ENCODE measurements at regions not wholly inside any gene's neighbourhood (a gene's known extent, or its start where the extent isn't known, plus 50 kb on each side); places are given as distances from the start of the nearest gene placed in this dataset.

DNA sequence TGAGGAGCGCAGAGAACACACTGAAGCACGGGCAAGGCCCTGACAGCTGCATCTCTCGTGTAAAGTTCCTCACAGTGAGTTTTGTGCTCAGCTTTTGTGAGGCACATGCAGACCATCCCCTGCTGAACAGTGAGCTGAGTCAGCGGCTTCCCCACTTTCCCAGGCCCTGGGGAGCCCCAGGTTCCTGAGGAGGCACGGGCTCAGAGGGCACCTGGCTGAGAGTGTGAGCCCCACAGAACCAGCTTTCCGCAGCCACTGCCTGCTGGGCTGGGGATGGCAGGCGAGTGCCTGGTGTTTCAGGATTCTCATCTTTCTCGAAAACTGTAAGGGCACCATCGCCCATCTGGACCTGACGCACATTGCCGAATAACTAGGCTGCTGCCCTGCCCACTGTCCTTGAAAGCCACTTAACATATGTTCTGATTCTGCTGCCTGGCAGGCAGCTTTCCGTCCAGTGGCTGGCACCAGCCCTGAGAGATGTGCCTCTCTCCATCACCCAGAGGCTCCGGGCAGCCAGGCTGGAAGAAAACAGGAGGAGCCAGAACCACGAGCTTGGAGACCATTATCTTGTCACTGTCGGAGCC lies 266.7 kb upstream of the FOXF1 start:
- TF ChIP-seq POLR2A (IDR thresholded peaks at IDR 0.05), result no peak
- TF ChIP-seq, protein P1, sequence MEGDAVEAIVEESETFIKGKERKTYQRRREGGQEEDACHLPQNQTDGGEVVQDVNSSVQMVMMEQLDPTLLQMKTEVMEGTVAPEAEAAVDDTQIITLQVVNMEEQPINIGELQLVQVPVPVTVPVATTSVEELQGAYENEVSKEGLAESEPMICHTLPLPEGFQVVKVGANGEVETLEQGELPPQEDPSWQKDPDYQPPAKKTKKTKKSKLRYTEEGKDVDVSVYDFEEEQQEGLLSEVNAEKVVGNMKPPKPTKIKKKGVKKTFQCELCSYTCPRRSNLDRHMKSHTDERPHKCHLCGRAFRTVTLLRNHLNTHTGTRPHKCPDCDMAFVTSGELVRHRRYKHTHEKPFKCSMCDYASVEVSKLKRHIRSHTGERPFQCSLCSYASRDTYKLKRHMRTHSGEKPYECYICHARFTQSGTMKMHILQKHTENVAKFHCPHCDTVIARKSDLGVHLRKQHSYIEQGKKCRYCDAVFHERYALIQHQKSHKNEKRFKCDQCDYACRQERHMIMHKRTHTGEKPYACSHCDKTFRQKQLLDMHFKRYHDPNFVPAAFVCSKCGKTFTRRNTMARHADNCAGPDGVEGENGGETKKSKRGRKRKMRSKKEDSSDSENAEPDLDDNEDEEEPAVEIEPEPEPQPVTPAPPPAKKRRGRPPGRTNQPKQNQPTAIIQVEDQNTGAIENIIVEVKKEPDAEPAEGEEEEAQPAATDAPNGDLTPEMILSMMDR (IDR thresholded peaks at IDR 0.05), result no peak
- 74 to 80% methylated on average over 14 of the region's 15 CpGs for WGBS, 2 donors
- DNase-seq (ENCODE audit: low spot score in 2 of 2), result peak in 1 of 2 donors; percentile 40
- intact Hi-C loops (cut with DNase I; ENCODE audit: low total_unique reads), result no loop called here
- H3K4me3 ChIP-seq (ENCODE audit: low read depth, poor library complexity, severe bottlenecking), result no peak overlapping the region

DNA sequence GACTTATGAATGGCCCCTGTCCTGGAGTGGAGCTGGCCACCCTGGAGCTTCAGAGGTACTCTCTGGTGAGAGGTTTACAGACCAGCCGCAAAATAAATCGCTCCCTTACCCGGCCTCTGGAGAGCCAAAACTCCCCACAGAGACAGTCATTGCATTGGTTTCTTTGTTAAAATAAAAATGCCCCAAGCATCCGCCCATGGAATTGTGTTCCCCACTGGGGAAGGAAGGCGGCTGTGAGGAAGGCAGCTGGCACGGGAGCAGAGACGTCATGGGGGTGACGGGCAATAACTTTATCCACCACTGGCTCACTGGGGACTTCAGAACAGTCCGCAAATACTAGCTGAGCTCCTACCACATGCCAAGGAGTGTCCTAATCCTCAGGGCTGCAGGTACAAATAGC lies 266.2 kb upstream of the FOXF1 start:
- intact Hi-C loops (cut with DNase I; ENCODE audit: low total_unique reads), result no loop called here
- no peak overlapping the region for H3K4me3 ChIP-seq (ENCODE audit: low read depth, poor library complexity, severe bottlenecking)
- DNase-seq (ENCODE audit: low spot score in 2 of 2), result peak; percentile 1 to 50
- TF ChIP-seq, protein P1 (IDR thresholded peaks at IDR 0.05), result no peak
- TF ChIP-seq POLR2A (IDR thresholded peaks at IDR 0.05), result no peak
- WGBS, 2 donors, result 54 to 71% methylated on average over 9 of the region's 9 CpGs

DNA sequence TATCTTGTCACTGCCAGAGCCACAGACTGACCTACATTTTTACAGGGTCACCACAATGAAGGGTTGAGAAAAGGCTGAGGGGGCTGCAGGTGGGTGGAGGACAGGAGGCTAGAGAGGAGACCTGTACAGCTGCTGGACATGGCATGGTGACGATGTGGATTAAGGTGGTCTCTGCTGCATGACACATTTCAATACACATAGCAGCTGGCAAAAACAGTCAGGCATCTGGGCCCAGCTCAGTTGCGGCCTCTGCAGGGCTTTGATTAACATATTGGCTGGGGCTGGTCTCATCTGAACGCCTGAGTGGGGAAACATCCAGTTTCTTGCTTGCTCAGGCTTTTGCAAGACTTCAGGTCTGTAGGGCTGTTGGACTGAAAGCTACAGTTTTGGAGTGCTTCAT lies 265.4 kb upstream of the FOXF1 start:
- WGBS, 2 donors, result 88 to 92% methylated on average over 3 of the region's 3 CpGs
- no peak overlapping the region for H3K4me3 ChIP-seq (ENCODE audit: low read depth, poor library complexity, severe bottlenecking)
- intact Hi-C loops (cut with DNase I; ENCODE audit: low total_unique reads), result no loop called here
- TF ChIP-seq POLR2A (IDR thresholded peaks at IDR 0.05), result no peak
- TF ChIP-seq, protein P1 (IDR thresholded peaks at IDR 0.05), result no peak
- DNase-seq (ENCODE audit: low spot score in 2 of 2), result peak in 1 of 2 donors; percentile 56

DNA sequence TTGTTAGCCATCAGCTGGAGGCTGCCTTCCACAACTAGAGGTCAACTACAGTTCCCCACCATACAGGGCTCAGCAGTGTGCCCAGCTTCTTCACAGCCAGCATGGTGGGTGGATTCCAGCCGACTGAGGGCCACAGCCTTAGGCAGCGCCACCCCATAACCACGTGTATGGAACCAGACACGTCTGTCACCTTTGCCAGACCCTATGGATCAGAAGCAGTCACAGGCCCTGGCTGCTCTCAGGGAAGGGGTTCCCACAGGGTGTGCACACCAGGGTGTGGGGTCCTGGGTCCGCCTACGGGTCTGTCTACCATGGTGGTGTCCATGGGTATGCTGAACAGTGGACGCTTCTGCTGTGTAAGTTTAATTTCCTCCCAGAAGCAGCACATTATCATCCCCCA lies 265.0 kb upstream of the FOXF1 start:
- DNase-seq (ENCODE audit: low spot score in 2 of 2), result peak in 1 of 2 donors; percentile 63
- intact Hi-C loops (cut with DNase I; ENCODE audit: low total_unique reads), result no loop called here
- no peak overlapping the region for H3K4me3 ChIP-seq (ENCODE audit: low read depth, poor library complexity, severe bottlenecking)
- WGBS, 2 donors, result 83 to 87% methylated on average over 7 of the region's 7 CpGs
- no peak for TF ChIP-seq POLR2A (IDR thresholded peaks at IDR 0.05)
- TF ChIP-seq, protein P1 (IDR thresholded peaks at IDR 0.05), result no peak

DNA sequence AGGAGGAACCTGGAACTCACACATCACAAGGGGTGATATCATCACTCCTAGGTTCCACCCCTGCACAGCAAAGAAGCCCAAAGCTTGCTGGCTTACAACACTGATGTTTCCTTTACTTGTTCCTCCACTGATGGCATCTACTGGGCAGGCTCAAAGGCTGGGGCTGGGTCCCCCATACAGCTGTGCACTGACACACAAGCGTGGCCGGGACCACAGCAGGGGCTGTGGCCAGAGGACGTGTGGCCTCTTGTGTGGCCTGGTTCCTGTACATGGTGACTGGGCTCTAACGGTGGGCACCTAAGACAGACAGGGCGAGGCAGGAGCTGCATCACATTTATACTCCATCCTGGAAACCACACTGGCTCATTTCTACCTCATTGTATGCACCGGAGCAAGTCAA lies 264.4 kb upstream of the FOXF1 start:
- no peak overlapping the region for H3K4me3 ChIP-seq (ENCODE audit: low read depth, poor library complexity, severe bottlenecking)
- intact Hi-C loops (cut with DNase I; ENCODE audit: low total_unique reads), result no loop called here
- TF ChIP-seq POLR2A (IDR thresholded peaks at IDR 0.05), result no peak
- TF ChIP-seq, protein P1 (IDR thresholded peaks at IDR 0.05), result no peak
- DNase-seq (ENCODE audit: low spot score in 2 of 2), result peak; percentile 4 to 52
- 85 to 95% methylated on average over 6 of the region's 6 CpGs for WGBS, 2 donors

DNA sequence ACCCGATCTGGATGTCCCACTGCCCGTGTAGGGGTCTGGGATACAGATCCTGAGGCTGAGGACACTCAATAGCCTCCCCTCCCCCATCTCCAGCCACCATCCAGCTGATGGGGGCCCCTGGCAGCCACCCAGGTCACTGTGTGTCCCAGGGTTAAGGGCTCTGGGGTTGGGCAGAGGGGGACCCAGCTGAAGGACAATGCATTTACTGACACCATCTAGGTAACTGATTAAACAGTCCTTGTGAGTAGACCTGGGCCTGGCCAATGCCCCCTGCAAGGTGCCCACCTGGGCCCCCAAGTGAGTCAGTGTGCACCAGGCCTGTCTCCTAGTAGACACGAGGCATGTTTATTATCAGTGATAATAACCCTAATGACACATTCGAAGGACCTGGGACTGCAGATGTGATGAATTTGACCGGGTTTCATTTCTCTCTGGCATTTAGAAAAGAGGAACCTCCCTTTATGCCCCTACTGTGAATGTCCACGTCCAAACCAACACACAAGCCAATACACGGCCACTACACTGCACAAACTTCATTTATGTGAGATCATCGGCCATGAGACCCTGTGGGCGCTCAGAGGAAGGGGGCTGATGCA lies 261.9 kb upstream of the FOXF1 start:
- WGBS, 2 donors, result 68 to 75% methylated on average over 7 to 9 of the region's 9 CpGs
- TF ChIP-seq POLR2A (IDR thresholded peaks at IDR 0.05), result no peak
- intact Hi-C loops (cut with DNase I; ENCODE audit: low total_unique reads), result no loop called here
- DNase-seq (ENCODE audit: low spot score in 2 of 2), result peak in 1 of 2 donors; percentile 65
- H3K4me3 ChIP-seq (ENCODE audit: low read depth, poor library complexity, severe bottlenecking), result no peak overlapping the region

Data from lower leg skin (tissue), 4 donors.